Small intestine (tissue), 7 donors: ENCODE measurements at regions not wholly inside any gene's neighbourhood (a gene's known extent, or its start where the extent isn't known, plus 50 kb on each side); places are given as distances from the start of the nearest gene placed in this dataset.

Experiments
- DNase-seq, 2 donors: peaks; one replicate each; pipeline versions ENCODE4 v3.0.0 to v3.0.0-alpha.2; 2013
- FAIRE-seq: peaks from 2 replicates; lab custom pipeline; 2012; peaks lifted over from hg19 to GRCh38; lab: Jason Lieb, UNC
- H3K27ac ChIP-seq, 3 donors: one replicate each; pipeline ENCODE4 v1.5.1; 2013; ENCODE audit warnings: low read length in 2 of 3, mild to moderate bottlenecking in 2 of 3, control low read depth in 1 of 3, inconsistent platforms in 1 of 3, low read depth in 1 of 3, moderate library complexity in 1 of 3
- H3K27me3 ChIP-seq, 3 donors: one replicate each; pipeline ENCODE4 v1.6.1; 2013; ENCODE audit warnings: low read length in 3 of 3, inconsistent platforms in 1 of 3; ENCODE audit not compliant: control insufficient read depth in 3 of 3, insufficient read depth in 3 of 3
- H3K36me3 ChIP-seq, 3 donors: one replicate each; pipeline ENCODE4 v1.6.1; 2013; ENCODE audit warnings: low read length in 3 of 3, inconsistent platforms in 1 of 3, low read depth in 1 of 3, mild to moderate bottlenecking in 1 of 3, moderate library complexity in 1 of 3; ENCODE audit not compliant: control insufficient read depth in 3 of 3, insufficient read depth in 2 of 3
- H3K4me1 ChIP-seq, 3 donors: one replicate each; pipeline ENCODE4 v1.6.1; 2013; ENCODE audit warnings: low read length in 2 of 3, inconsistent platforms in 1 of 3, low read depth in 1 of 3, mild to moderate bottlenecking in 1 of 3, moderate library complexity in 1 of 3; ENCODE audit not compliant: control insufficient read depth in 3 of 3, insufficient read depth in 2 of 3
- H3K4me3 ChIP-seq, 3 donors: one replicate each; pipeline ENCODE4 v1.5.1; 2013; ENCODE audit warnings: low read length in 3 of 3, control low read depth in 1 of 3, inconsistent platforms in 1 of 3, low read depth in 1 of 3, mild to moderate bottlenecking in 1 of 3, moderate library complexity in 1 of 3
- H3K9me3 ChIP-seq, 2 donors: one replicate each; pipeline ENCODE4 v1.6.1; 2013; ENCODE audit warnings: low read depth in 1 of 2, low read length in 1 of 2; ENCODE audit not compliant: control insufficient read depth in 2 of 2, insufficient read depth in 1 of 2
- WGBS, 3 donors: extraction: QIAGEN DNeasy Blood & Tissue Kit; methylation state at CpG; one replicate each; pipeline ENCODE4 v1.1.7; 2013; 5-methylcytosine and 5-hydroxymethylcytosine counted together
- donor health status: healthy with polysubstance abuse.
- donor health status: control.
- donor health status: control.
- donor health status: Bipolar disorder and iron deficiency.
- donor health status: healthy.

GRCh38 chr6:113140721-113141120, 716.4 kb upstream of the MARCKS start:
- H3K9me3 ChIP-seq = no peaks in the 10 kb centered on the region
- no peaks in the 10 kb centered on the region for H3K27me3 ChIP-seq
- H3K4me3 ChIP-seq = no peak overlapping the region
- FAIRE-seq = no peak
- H3K27ac ChIP-seq = no peak overlapping the region
- H3K36me3 ChIP-seq = no peaks in the 10 kb centered on the region
- DNase-seq = no peak
- H3K4me1 ChIP-seq = no peaks in the 10 kb centered on the region
- 26 to 70% (median 36%) methylated on average over 2 of the region's 2 CpGs for WGBS, 3 donors

- no peak for FAIRE-seq
Observed at GRCh38 chr6:113141901-113142300, 715.2 kb upstream of the MARCKS start.

GRCh38 chr6:113142671-113143174, 714.4 kb upstream of the MARCKS start:
- H3K4me1 ChIP-seq = no peaks in the 10 kb centered on the region
- H3K4me3 ChIP-seq = no peak overlapping the region
- no peaks in the 10 kb centered on the region for H3K36me3 ChIP-seq
- H3K27me3 ChIP-seq = no peaks in the 10 kb centered on the region
- no peak overlapping the region for H3K27ac ChIP-seq
- H3K9me3 ChIP-seq = no peaks in the 10 kb centered on the region
- DNase-seq (no peak), FAIRE-seq (no peak)
- WGBS, 3 donors = 73 to 78% (median 77%) methylated on average over 5 of the region's 5 CpGs

More at GRCh38 chr6:113141901-113142300, 715.2 kb upstream of the MARCKS start:
- Histone ChIP-seq H3K27me3 (no peaks in the 10 kb centered on the region), H3K4me3 (no peak overlapping the region), H3K27ac (no peak overlapping the region), H3K9me3 (no peaks in the 10 kb centered on the region), H3K4me1 (no peaks in the 10 kb centered on the region), H3K36me3 (no peaks in the 10 kb centered on the region)
- DNase-seq = no peak
- WGBS, 3 donors = 66 to 92% (median 80%) methylated on average over 2 of the region's 2 CpGs

GRCh38 chr6:113143206-113143605, 713.9 kb upstream of the MARCKS start:
- FAIRE-seq = no peak
- no peaks in the 10 kb centered on the region for H3K9me3 ChIP-seq
- WGBS, 3 donors = 95 to 97% (median 96%) methylated on average over 3 of the region's 3 CpGs
- no peaks in the 10 kb centered on the region for H3K36me3 ChIP-seq
- H3K27ac ChIP-seq = no peak overlapping the region
- no peak for DNase-seq
- H3K4me3 ChIP-seq = no peak overlapping the region
- no peaks in the 10 kb centered on the region for H3K27me3 ChIP-seq
- no peaks in the 10 kb centered on the region for H3K4me1 ChIP-seq

- WGBS, 3 donors = 77 to 87% (median 84%) methylated on average over 3 of the region's 3 CpGs
Observed at GRCh38 chr6:113144117-113144516, 713.0 kb upstream of the MARCKS start.

GRCh38 chr6:113146878-113147277, 710.3 kb upstream of the MARCKS start:
- H3K27ac ChIP-seq = no peak overlapping the region
- 83 to 91% (median 84%) methylated on average over 1 of the region's 1 CpG for WGBS, 3 donors
- FAIRE-seq = no peak
- no peak for DNase-seq
- no peaks in the 10 kb centered on the region for H3K4me1 ChIP-seq
- H3K36me3 ChIP-seq = no peaks in the 10 kb centered on the region
- H3K27me3 ChIP-seq = no peaks in the 10 kb centered on the region
- no peaks in the 10 kb centered on the region for H3K9me3 ChIP-seq
- H3K4me3 ChIP-seq = no peak overlapping the region

More at GRCh38 chr6:113144117-113144516, 713.0 kb upstream of the MARCKS start:
- FAIRE-seq (no peak), DNase-seq (no peak)
- H3K9me3 ChIP-seq = no peaks in the 10 kb centered on the region
- no peaks in the 10 kb centered on the region for H3K4me1 ChIP-seq
- H3K4me3 ChIP-seq = no peak overlapping the region
- no peaks in the 10 kb centered on the region for H3K36me3 ChIP-seq
- H3K27me3 ChIP-seq = no peaks in the 10 kb centered on the region
- H3K27ac ChIP-seq = no peak overlapping the region

GRCh38 chr6:113147544-113147943, 709.6 kb upstream of the MARCKS start:
- no peaks in the 10 kb centered on the region for H3K36me3 ChIP-seq
- no peak overlapping the region for H3K27ac ChIP-seq
- DNase-seq (no peak), FAIRE-seq (no peak)
- WGBS, 3 donors = 88 to 92% (median 88%) methylated on average over 2 of the region's 2 CpGs
- H3K4me1 ChIP-seq = no peaks in the 10 kb centered on the region
- H3K4me3 ChIP-seq = no peak overlapping the region
- H3K9me3 ChIP-seq = no peaks in the 10 kb centered on the region
- H3K27me3 ChIP-seq = no peaks in the 10 kb centered on the region

GRCh38 chr6:113148566-113148965, 708.6 kb upstream of the MARCKS start:
- FAIRE-seq (no peak), DNase-seq (no peak)
- Histone ChIP-seq H3K27me3 (no peaks in the 10 kb centered on the region), H3K27ac (no peak overlapping the region), H3K4me1 (no peaks in the 10 kb centered on the region), H3K9me3 (no peaks in the 10 kb centered on the region), H3K36me3 (no peaks in the 10 kb centered on the region), H3K4me3 (no peak overlapping the region)

- DNase-seq (no peak), FAIRE-seq (no peak)
- Histone ChIP-seq H3K27ac (no peak overlapping the region), H3K4me1 (no peaks in the 10 kb centered on the region), H3K36me3 (no peaks in the 10 kb centered on the region), H3K27me3 (no peaks in the 10 kb centered on the region), H3K4me3 (no peak overlapping the region), H3K9me3 (no peaks in the 10 kb centered on the region)
- 76 to 92% (median 79%) methylated on average over 1 of the region's 1 CpG for WGBS, 3 donors
Observed at GRCh38 chr6:113149511-113149910, 707.6 kb upstream of the MARCKS start.
